K562 (cell line): ENCODE measurements at regions not wholly inside any gene's neighbourhood (a gene's known extent, or its start where the extent isn't known, plus 50 kb on each side); places are given as distances from the start of the nearest gene placed in this dataset.

ENCODE experiments used
- ATAC-seq: fragments of 200-7000 bp; cut with Tn5 transposase; 3 replicates; pipeline ENCODE4 v1.9.1; 2020; ENCODE audit warnings: moderate library complexity
- BruUV-seq: library from RNA; stranded (reverse); fragments of 400-500 nt; replicated peaks from 2 replicates; lab custom pipeline; 2021; lab: Mats Ljungman, UMichigan
- CTCF ChIA-PET: fragments of 300-600 bp; formaldehyde crosslinking; extraction: SDS; loops from one replicate; lab custom pipeline; 2021; ENCODE audit warnings: low intra/inter-chr PET ratio; lab: Yijun Ruan, JAX
- POLR2A ChIA-PET: fragments of 300-600, 350-650 bp; sonication (Branson Sonifier 250); formaldehyde crosslinking; extraction: SDS; loops from one replicate; lab custom pipeline; 2021; ENCODE audit warnings: antibody characterized with exemption, inconsistent platforms; lab: Yijun Ruan, JAX
- DNase-seq, 4 experiments: peaks; one replicate each; pipeline versions ENCODE4 v3.0.0 to v3.0.0-alpha.2; 2011 to 2018; ENCODE audit warnings: low spot score in 3 of 4, mixed read lengths in 3 of 4; ENCODE audit errors: extremely low read depth in 1 of 4
- FAIRE-seq: peaks from 2 replicates; lab custom pipeline; 2011; peaks lifted over from hg19 to GRCh38; lab: Jason Lieb, UNC
- H2AFZ ChIP-seq: 2 replicates; pipeline ENCODE4 v1.6.0; 2011; ENCODE audit warnings: low read depth, low read length, control low read depth, inconsistent platforms
- H3K27ac ChIP-seq: fragments of 200-600 bp; 3 replicates; pipeline ENCODE4 v1.8.0; 2011; ENCODE audit warnings: low read depth, mild to moderate bottlenecking, control low read depth, inconsistent platforms, low read length, moderate library complexity, mixed read lengths; ENCODE audit errors: extremely low read depth
- H3K27me3 ChIP-seq, 2 experiments: fragments of 300-600 bp in 1 of 2; 2 replicates in 1 of 2; 3 replicates in 1 of 2; pipeline versions ENCODE4 v1.6.0 to v1.8.0; 2011; ENCODE audit warnings: inconsistent platforms in 2 of 2, low read length in 2 of 2, mild to moderate bottlenecking in 1 of 2, mixed read lengths in 1 of 2, moderate library complexity in 1 of 2; ENCODE audit not compliant: control insufficient read depth in 2 of 2, insufficient read depth in 2 of 2
- H3K36me3 ChIP-seq: fragments of 300-600 bp; 3 replicates; pipeline ENCODE4 v1.8.0; 2011; ENCODE audit warnings: mild to moderate bottlenecking, low read length, inconsistent platforms; ENCODE audit not compliant: control insufficient read depth, insufficient read depth
- H3K4me1 ChIP-seq, 2 experiments: fragments of 200-600 bp in 1 of 2; replicated peaks in 1 of 2; 2 replicates in 1 of 2; 3 replicates in 1 of 2; pipeline versions ENCODE4 v1.5.1 to v1.8.0; 2011; ENCODE audit warnings: inconsistent platforms in 2 of 2, low read length in 2 of 2, mild to moderate bottlenecking in 1 of 2, mixed read lengths in 1 of 2, moderate library complexity in 1 of 2; ENCODE audit not compliant: control insufficient read depth in 2 of 2, insufficient read depth in 2 of 2
- H3K4me2 ChIP-seq: 2 replicates; pipeline ENCODE4 v1.6.1; 2011; ENCODE audit warnings: low read length, control low read depth, inconsistent platforms, mixed read lengths; ENCODE audit not compliant: insufficient read depth
- H3K4me3 ChIP-seq: fragments of 200-600 bp; sonication (generic), shearing (Covaris generic); 2 replicates; pipeline ENCODE4 v1.5.1; 2016; ENCODE audit warnings: control low read depth, inconsistent platforms
- H3K79me2 ChIP-seq: fragments of 200-600 bp; 3 replicates; pipeline ENCODE4 v1.8.0; 2011; ENCODE audit warnings: low read length, inconsistent platforms; ENCODE audit not compliant: control insufficient read depth, insufficient read depth
- H3K9ac ChIP-seq, 2 experiments: 2 replicates each; pipeline versions ENCODE4 v1.6.0 to v1.6.1; 2011; ENCODE audit warnings: low read depth in 2 of 2, low read length in 2 of 2, control low read depth in 1 of 2, inconsistent platforms in 1 of 2, mild to moderate bottlenecking in 1 of 2, mixed read lengths in 1 of 2; ENCODE audit not compliant: insufficient read depth in 1 of 2
- H3K9me1 ChIP-seq: one replicate; pipeline ENCODE4 v1.6.0; 2011; ENCODE audit warnings: inconsistent platforms, mild to moderate bottlenecking, low read length, moderate library complexity; ENCODE audit not compliant: control insufficient read depth, insufficient read depth
- H3K9me3 ChIP-seq: replicated peaks from 2 replicates; pipeline ENCODE4 v1.5.1; 2011; ENCODE audit warnings: low read depth, low read length, inconsistent platforms; ENCODE audit not compliant: control insufficient read depth, insufficient read depth
- H4K20me1 ChIP-seq: replicated peaks from 2 replicates; pipeline ENCODE4 v1.6.1; 2011; ENCODE audit warnings: low read length, inconsistent platforms, mixed read lengths; ENCODE audit not compliant: control insufficient read depth, insufficient read depth
- FOXA1 ChIP-seq: fragments of 450-650 bp; IDR thresholded peaks from 2 replicates; pipeline ENCODE4 v1.6.1; 2016; ENCODE audit warnings: mild to moderate bottlenecking, borderline replicate concordance
- MYBL2 ChIP-seq, 2 experiments: fragments of 450-650 bp in 1 of 2; sonication (generic) in 1 of 2; formaldehyde crosslinking in 1 of 2; IDR thresholded peaks; 2 replicates each; pipeline versions ENCODE4 v1.6.1 to v1.8.1; 2017 to 2022; ENCODE audit warnings: borderline replicate concordance in 1 of 2, inconsistent platforms in 1 of 2, low read depth in 1 of 2, mild to moderate bottlenecking in 1 of 2, missing genetic modification reagents in 1 of 2, moderate library complexity in 1 of 2
- RFX7 ChIP-seq: fragments of 250-450 bp; sonication (Bioruptor Pico); IDR thresholded peaks from 2 replicates; pipeline ENCODE4 v1.5.1; 2021; ENCODE audit warnings: mild to moderate bottlenecking
- TEAD4 ChIP-seq, 2 experiments: sonication (generic) in 1 of 2; formaldehyde crosslinking in 1 of 2; IDR thresholded peaks; 2 replicates each; pipeline versions ENCODE4 v1.6.1 to v1.8.0; 2012 to 2022; ENCODE audit warnings: borderline replicate concordance in 1 of 2, inconsistent platforms in 1 of 2, low read length in 1 of 2, mild to moderate bottlenecking in 1 of 2, missing genetic modification reagents in 1 of 2
- TRIM25 ChIP-seq: fragments of 450-650 bp; IDR thresholded peaks from 2 replicates; pipeline ENCODE4 v1.7.0; 2016; ENCODE audit warnings: borderline replicate concordance
- WGBS: fragments of 100-300 bp; shearing (Covaris generic); methylation state at CpG from one replicate; pipeline ENCODE4 v1.1.6; 2016; ENCODE audit warnings: low coverage, mixed read lengths; ENCODE audit not compliant: insufficient coverage; ENCODE audit errors: missing lambda C conversion rate; 5-methylcytosine and 5-hydroxymethylcytosine counted together
- in situ Hi-C: fragments of 300-500 bp; cut with MboI; formaldehyde crosslinking; loops from 4 replicates; pipeline ENCODE4 v1.15.0; 2018; ENCODE audit warnings: inconsistent platforms, mixed read lengths
- intact Hi-C: fragments of 100-400 bp; cut with micrococcal nuclease; formaldehyde crosslinking; loops from 2 replicates; pipeline ENCODE4 v1.14.2; 2022
- TF ChIP-seq, protein P1 (sequence below): sonication (generic); formaldehyde crosslinking; IDR thresholded peaks from 2 replicates; pipeline ENCODE4 v1.8.1; 2023; ENCODE audit warnings: mild to moderate bottlenecking, missing genetic modification reagents, moderate library complexity

DNA sequence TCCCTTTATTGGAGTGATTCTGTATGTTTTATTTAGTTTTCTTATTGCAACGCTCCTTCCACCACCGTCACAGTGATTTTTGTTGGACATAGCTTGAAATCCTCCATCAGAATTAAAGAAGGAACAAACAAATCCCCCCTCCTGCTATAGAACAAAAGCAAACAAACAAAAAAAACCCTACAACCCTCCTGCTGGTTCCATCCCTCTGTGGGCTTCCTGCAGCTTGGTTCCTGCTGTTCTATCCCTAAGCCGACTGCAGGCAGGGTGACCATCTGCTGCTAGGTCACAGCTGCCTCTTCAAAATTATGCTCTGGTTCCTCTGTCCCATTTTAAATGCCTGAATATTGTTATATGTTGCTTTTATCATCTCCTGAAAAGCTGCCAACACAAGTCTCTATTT is 116.8 kb upstream of the AGA start:
- DNase-seq = no peak
- ChIA-PET POLR2A (no interaction called here), CTCF (no interaction called here)
- intact Hi-C loops = loop anchor here (10.0 kb wide), 1 partner anchor 1746 kb away; no protein-coding TSS in a partner anchor
- Histone ChIP-seq H3K79me2 (no peaks in the 10 kb centered on the region), H3K4me2 (no peak overlapping the region), H3K36me3 (no peaks in the 10 kb centered on the region), H4K20me1 (no peaks in the 10 kb centered on the region), H3K9ac (no peak overlapping the region), H2AFZ (no peak overlapping the region), H3K4me1 (peaks cover 0 to 3% of the 10 kb centered on the region in 2 experiments; a peak in 1 of 5 replicates), H3K4me3 (no peak overlapping the region), H3K27me3 (no peaks in the 10 kb centered on the region), H3K9me1 (no peaks in the 10 kb centered on the region), H3K27ac (no peak overlapping the region), H3K9me3 (no peaks in the 10 kb centered on the region)
- no TSS peak for BruUV-seq
- TF ChIP-seq, protein P1, sequence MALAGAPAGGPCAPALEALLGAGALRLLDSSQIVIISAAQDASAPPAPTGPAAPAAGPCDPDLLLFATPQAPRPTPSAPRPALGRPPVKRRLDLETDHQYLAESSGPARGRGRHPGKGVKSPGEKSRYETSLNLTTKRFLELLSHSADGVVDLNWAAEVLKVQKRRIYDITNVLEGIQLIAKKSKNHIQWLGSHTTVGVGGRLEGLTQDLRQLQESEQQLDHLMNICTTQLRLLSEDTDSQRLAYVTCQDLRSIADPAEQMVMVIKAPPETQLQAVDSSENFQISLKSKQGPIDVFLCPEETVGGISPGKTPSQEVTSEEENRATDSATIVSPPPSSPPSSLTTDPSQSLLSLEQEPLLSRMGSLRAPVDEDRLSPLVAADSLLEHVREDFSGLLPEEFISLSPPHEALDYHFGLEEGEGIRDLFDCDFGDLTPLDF (CRISPR knock-in tag) = no peak
- TF ChIP-seq TRIM25 = no peak
- no peak for TF ChIP-seq TEAD4 (IDR thresholded peaks at IDR 0.05; ENCODE audit: low read length)
- TF ChIP-seq TEAD4 (CRISPR knock-in tag; IDR thresholded peaks at IDR 0.05; ENCODE audit: borderline replicate concordance) = no peak
- TF ChIP-seq RFX7 (CRISPR knock-in tag) = no peak
- no peak for TF ChIP-seq MYBL2 (IDR thresholded peaks at IDR 0.05; ENCODE audit: low read depth)
- no peak for TF ChIP-seq MYBL2 (CRISPR knock-in tag; IDR thresholded peaks at IDR 0.05; ENCODE audit: borderline replicate concordance)
- no peak for TF ChIP-seq FOXA1
- ATAC-seq = no peak
- FAIRE-seq = no peak
- in situ Hi-C loops = no loop called here
- WGBS = 0% methylated on average over 3 of the region's 3 CpGs
